ENCODE measurements at regions not wholly inside any gene's neighbourhood (a gene's known extent, or its start where the extent isn't known, plus 50 kb on each side); places are given as distances from the start of the nearest gene placed in this dataset.
A peak's percentile ranks its signal among the peaks of the same experiment; 100 is the strongest.

DNA sequence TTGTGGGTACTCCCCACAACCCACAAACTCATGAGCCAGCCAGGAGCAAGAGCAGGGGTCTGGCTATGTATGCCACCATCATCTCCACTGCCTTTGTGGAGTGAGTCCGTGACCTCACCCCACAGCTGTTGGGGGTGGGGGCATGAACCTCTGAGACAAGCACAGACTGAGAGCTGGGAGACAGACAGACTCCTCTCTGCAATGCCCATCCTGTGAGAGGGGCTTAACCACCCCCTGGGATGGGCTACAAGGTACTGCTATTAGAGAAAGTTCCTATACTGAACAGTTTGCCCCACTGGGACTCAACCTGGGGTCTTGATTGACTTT lies 84.5 kb downstream of the PITPNM2 start:
- no peak for TF ChIP-seq CTCF (IDR thresholded peaks at IDR 0.05)
- H3K27me3 ChIP-seq (ENCODE audit: low read depth): no peaks in the 10 kb centered on the region
- H3K4me1 ChIP-seq: peaks cover 77% of the 10 kb centered on the region
- no peak overlapping the region for H3K27ac ChIP-seq
- intact Hi-C loops (cut with DNase I): no loop called here
- no peak overlapping the region for H3K4me3 ChIP-seq
- no peaks in the 10 kb centered on the region for H3K36me3 ChIP-seq
- ATAC-seq (no peak), DNase-seq (no peak)
- H3K9me3 ChIP-seq: no peaks in the 10 kb centered on the region

- no peak for TF ChIP-seq CTCF (IDR thresholded peaks at IDR 0.05)
- Histone ChIP-seq H3K36me3 (no peaks in the 10 kb centered on the region), H3K27me3 (ENCODE audit: low read depth) (no peaks in the 10 kb centered on the region), H3K4me1 (peaks cover 72% of the 10 kb centered on the region), H3K9me3 (no peaks in the 10 kb centered on the region), H3K27ac (no peak overlapping the region), H3K4me3 (no peak overlapping the region)
- DNase-seq (no peak), ATAC-seq (no peak)
- intact Hi-C loops (cut with DNase I): no loop called here
Measured at GRCh38 chr12:123065676-123066383, 85.1 kb downstream of the PITPNM2 start.

- Histone ChIP-seq H3K9me3 (no peaks in the 10 kb centered on the region), H3K36me3 (no peaks in the 10 kb centered on the region), H3K4me1 (peaks cover 66% of the 10 kb centered on the region), H3K4me3 (no peak overlapping the region), H3K27me3 (ENCODE audit: low read depth) (no peaks in the 10 kb centered on the region), H3K27ac (peak overlapping the region; percentile 25)
- no peak for ATAC-seq
- intact Hi-C loops (cut with DNase I): no loop called here
- TF ChIP-seq CTCF (IDR thresholded peaks at IDR 0.05): no peak
- no peak for DNase-seq
Measured at GRCh38 chr12:123064885-123065619, 84.6 kb downstream of the ARL6IP4 start.

GRCh38 chr12:123064366-123064765 lies 83.9 kb downstream of the ARL6IP4 start:
- Histone ChIP-seq H3K4me1 (peaks cover 66% of the 10 kb centered on the region), H3K4me3 (no peak overlapping the region), H3K36me3 (no peaks in the 10 kb centered on the region), H3K9me3 (no peaks in the 10 kb centered on the region), H3K27me3 (ENCODE audit: low read depth) (no peaks in the 10 kb centered on the region), H3K27ac (peak overlapping the region; percentile 22)
- TF ChIP-seq CTCF (IDR thresholded peaks at IDR 0.05): no peak
- peak; percentile 38 for DNase-seq
- intact Hi-C loops (cut with DNase I): no loop called here
- no peak for ATAC-seq

DNA sequence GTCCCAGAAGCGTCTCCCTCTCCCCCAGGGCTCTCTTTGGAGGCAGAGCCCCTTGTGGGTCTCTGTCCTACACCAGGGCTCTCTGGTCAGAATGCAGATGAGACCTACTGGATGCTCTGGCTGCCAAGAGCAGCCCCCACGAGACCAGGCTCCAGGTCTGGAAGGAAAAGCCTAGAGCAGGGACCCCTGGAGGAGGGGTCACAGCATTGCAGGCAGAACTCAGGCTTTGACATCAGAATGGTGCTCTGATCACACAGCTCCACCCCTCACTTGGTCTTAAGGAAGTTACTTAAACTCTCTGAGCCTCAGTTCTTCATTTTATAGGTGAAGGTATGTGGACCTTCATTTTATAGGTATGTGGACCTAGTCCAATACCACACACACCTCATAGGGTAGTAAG lies 83.1 kb downstream of the ARL6IP4 start:
- DNase-seq: peak; percentile 24
- Histone ChIP-seq H3K27ac (peak overlapping the region; percentile 22), H3K4me1 (peaks cover 71% of the 10 kb centered on the region), H3K36me3 (no peaks in the 10 kb centered on the region), H3K4me3 (no peak overlapping the region), H3K9me3 (no peaks in the 10 kb centered on the region), H3K27me3 (ENCODE audit: low read depth) (no peaks in the 10 kb centered on the region)
- TF ChIP-seq CTCF (IDR thresholded peaks at IDR 0.05): peak; percentile 15
- intact Hi-C loops (cut with DNase I): no loop called here
- no peak for ATAC-seq

Data from lower lobe of right lung (tissue), 2 donors.